Large intestine (tissue), 3 donors: ENCODE measurements at regions not wholly inside any gene's neighbourhood (a gene's known extent, or its start where the extent isn't known, plus 50 kb on each side); places are given as distances from the start of the nearest gene placed in this dataset.

Source experiments
- DNase-seq, 2 donors: peaks; one replicate each; pipeline versions ENCODE4 v3.0.0 to v3.0.0-alpha.2; 2013
- H3K27ac ChIP-seq: one replicate; pipeline ENCODE4 v1.5.1; 2013; ENCODE audit warnings: low read length
- H3K27me3 ChIP-seq: 2 replicates; pipeline ENCODE4 v1.6.1; 2013; ENCODE audit warnings: low read length; ENCODE audit not compliant: control insufficient read depth, insufficient read depth
- H3K36me3 ChIP-seq: 2 replicates; pipeline ENCODE4 v1.6.1; 2013; ENCODE audit warnings: low read length; ENCODE audit not compliant: control insufficient read depth, insufficient read depth
- H3K4me1 ChIP-seq: one replicate; pipeline ENCODE4 v1.6.1; 2013; ENCODE audit warnings: low read length; ENCODE audit not compliant: control insufficient read depth, insufficient read depth
- H3K4me3 ChIP-seq: one replicate; pipeline ENCODE4 v1.5.1; 2013; ENCODE audit warnings: low read length
- H3K9me3 ChIP-seq: one replicate; pipeline ENCODE4 v1.6.1; 2013; ENCODE audit warnings: mild to moderate bottlenecking, low read depth, low read length, moderate library complexity; ENCODE audit not compliant: control insufficient read depth
- WGBS: methylation state at CpG from one replicate; pipeline ENCODE4 v1.1.5; 2013; ENCODE audit warnings: low lambda C conversion rate; ENCODE audit not compliant: insufficient coverage; 5-methylcytosine and 5-hydroxymethylcytosine counted together

- no peak for DNase-seq
- Histone ChIP-seq H3K27ac (no peak overlapping the region), H3K9me3 (no peaks in the 10 kb centered on the region), H3K4me1 (peaks cover 6% of the 10 kb centered on the region), H3K27me3 (no peaks in the 10 kb centered on the region), H3K4me3 (no peak overlapping the region), H3K36me3 (no peaks in the 10 kb centered on the region)
Measured at GRCh38 chr22:27222178-27222577, 564.8 kb downstream of the MIAT start.

- Histone ChIP-seq H3K4me1 (peaks cover 6% of the 10 kb centered on the region), H3K27ac (no peak overlapping the region), H3K36me3 (no peaks in the 10 kb centered on the region), H3K9me3 (no peaks in the 10 kb centered on the region), H3K27me3 (no peaks in the 10 kb centered on the region), H3K4me3 (no peak overlapping the region)
- no peak for DNase-seq
- WGBS = no CpG with 5 or more reads among the region's 3 CpGs
Measured at GRCh38 chr22:27223317-27224177, 566.2 kb downstream of the MIAT start.

GRCh38 chr22:27224485-27225374 is 567.3 kb downstream of the MIAT start:
- Histone ChIP-seq H3K4me1 (peaks cover 6% of the 10 kb centered on the region), H3K9me3 (no peaks in the 10 kb centered on the region), H3K27ac (no peak overlapping the region), H3K27me3 (no peaks in the 10 kb centered on the region), H3K36me3 (no peaks in the 10 kb centered on the region), H3K4me3 (no peak overlapping the region)
- DNase-seq = peak; percentile 28 to 35
- WGBS = 87% methylated on average over 3 of the region's 18 CpGs

- DNase-seq = no peak
- no CpG with 5 or more reads among the region's 3 CpGs for WGBS
- H3K27ac ChIP-seq = no peak overlapping the region
- no peaks in the 10 kb centered on the region for H3K36me3 ChIP-seq
- H3K27me3 ChIP-seq = no peaks in the 10 kb centered on the region
- no peaks in the 10 kb centered on the region for H3K9me3 ChIP-seq
- no peak overlapping the region for H3K4me3 ChIP-seq
- H3K4me1 ChIP-seq = no peaks in the 10 kb centered on the region
Measured at GRCh38 chr22:27226666-27227065, 569.3 kb downstream of the MIAT start.

GRCh38 chr22:27228771-27229170 is 571.4 kb downstream of the MIAT start:
- Histone ChIP-seq H3K4me1 (no peaks in the 10 kb centered on the region), H3K9me3 (no peaks in the 10 kb centered on the region), H3K27me3 (peaks cover 3% of the 10 kb centered on the region), H3K27ac (no peak overlapping the region), H3K36me3 (no peaks in the 10 kb centered on the region), H3K4me3 (no peak overlapping the region)
- WGBS = 67% methylated on average over 1 of the region's 2 CpGs
- no peak for DNase-seq

- no peak for DNase-seq
- H3K27me3 ChIP-seq = peaks cover 3% of the 10 kb centered on the region
- H3K4me3 ChIP-seq = no peak overlapping the region
- no peak overlapping the region for H3K27ac ChIP-seq
- H3K9me3 ChIP-seq = no peaks in the 10 kb centered on the region
- H3K4me1 ChIP-seq = no peaks in the 10 kb centered on the region
- no peaks in the 10 kb centered on the region for H3K36me3 ChIP-seq
- no CpG with 5 or more reads among the region's 1 CpG for WGBS
Measured at GRCh38 chr22:27230189-27230588, 571.4 kb downstream of the MN1 start.

GRCh38 chr22:27231266-27231665 is 570.3 kb downstream of the MN1 start:
- H3K27me3 ChIP-seq = peaks cover 3% of the 10 kb centered on the region
- DNase-seq = no peak
- WGBS = 94% methylated on average over 2 of the region's 5 CpGs

GRCh38 chr22:27232077-27232476 is 569.5 kb downstream of the MN1 start:
- 60% methylated on average over 1 of the region's 8 CpGs for WGBS

More at GRCh38 chr22:27231266-27231665, 570.3 kb downstream of the MN1 start:
- no peaks in the 10 kb centered on the region for H3K36me3 ChIP-seq
- H3K27ac ChIP-seq = no peak overlapping the region
- no peaks in the 10 kb centered on the region for H3K9me3 ChIP-seq
- H3K4me1 ChIP-seq = no peaks in the 10 kb centered on the region
- no peak overlapping the region for H3K4me3 ChIP-seq

GRCh38 chr22:27237080-27237741 is 564.3 kb downstream of the MN1 start:
- peaks cover 1% of the 10 kb centered on the region for H3K27me3 ChIP-seq
- no peak overlapping the region for H3K27ac ChIP-seq
- H3K9me3 ChIP-seq = no peaks in the 10 kb centered on the region
- H3K4me1 ChIP-seq = peaks cover 23% of the 10 kb centered on the region
- no peak overlapping the region for H3K4me3 ChIP-seq
- DNase-seq = no peak
- no peaks in the 10 kb centered on the region for H3K36me3 ChIP-seq
- WGBS = no CpG with 5 or more reads among the region's 23 CpGs

More at GRCh38 chr22:27232077-27232476, 569.5 kb downstream of the MN1 start:
- no peak for DNase-seq
- no peak overlapping the region for H3K4me3 ChIP-seq
- no peaks in the 10 kb centered on the region for H3K36me3 ChIP-seq
- no peaks in the 10 kb centered on the region for H3K4me1 ChIP-seq
- H3K27ac ChIP-seq = no peak overlapping the region
- no peaks in the 10 kb centered on the region for H3K9me3 ChIP-seq
- H3K27me3 ChIP-seq = peaks cover 3% of the 10 kb centered on the region

GRCh38 chr22:27238935-27239510 is 562.5 kb downstream of the MN1 start:
- WGBS = no CpG with 5 or more reads among the region's 10 CpGs
- no peaks in the 10 kb centered on the region for H3K9me3 ChIP-seq
- H3K36me3 ChIP-seq = no peaks in the 10 kb centered on the region
- H3K4me3 ChIP-seq = no peak overlapping the region
- H3K4me1 ChIP-seq = peaks cover 37% of the 10 kb centered on the region
- no peak overlapping the region for H3K27ac ChIP-seq
- DNase-seq = peak; percentile 55 to 62
- H3K27me3 ChIP-seq = no peaks in the 10 kb centered on the region
